IMR-90 (cell line): ENCODE measurements at regions not wholly inside any gene's neighbourhood (a gene's known extent, or its start where the extent isn't known, plus 50 kb on each side); places are given as distances from the start of the nearest gene placed in this dataset.

Source experiments
- ATAC-seq: fragments of 200-7000 bp; cut with Tn5 transposase; 2 replicates; pipeline ENCODE4 v1.9.1; 2020; ENCODE audit warnings: low read depth, mild to moderate bottlenecking, moderate library complexity
- BruUV-seq: library from RNA; stranded (reverse); fragments of 400-500 nt; replicated peaks from 2 replicates; lab custom pipeline; 2021; lab: Mats Ljungman, UMichigan
- CTCF ChIA-PET: fragments of 300-600 bp; formaldehyde crosslinking; extraction: SDS; loops from one replicate; lab custom pipeline; 2021; ENCODE audit warnings: antibody characterized with exemption; lab: Yijun Ruan, JAX
- POLR2A ChIA-PET: fragments of 300-600 bp; sonication (Branson Sonifier 250); formaldehyde crosslinking; loops from one replicate; lab custom pipeline; 2022; ENCODE audit warnings: antibody characterized with exemption; ENCODE audit not compliant: unreplicated experiment; lab: Charles Lee
- DNase-seq: peaks from one replicate; pipeline ENCODE4 v3.0.0; 2013
- H2AFZ ChIP-seq: replicated peaks from 2 replicates; pipeline ENCODE3; 2013; ENCODE audit warnings: low read length, mild to moderate bottlenecking; ENCODE audit not compliant: poor library complexity
- H2AK5ac ChIP-seq: 2 replicates; pipeline ENCODE4 v1.6.1; 2013; ENCODE audit warnings: low read depth, low read length, inconsistent platforms
- H2AK9ac ChIP-seq: replicated peaks from 2 replicates; pipeline ENCODE3; 2013; ENCODE audit warnings: mild to moderate bottlenecking, low read depth, low read length, moderate library complexity; ENCODE audit not compliant: poor library complexity
- H2BK120ac ChIP-seq: 2 replicates; pipeline ENCODE4 v1.6.1; 2013; ENCODE audit warnings: low read depth, low read length, inconsistent platforms
- H2BK15ac ChIP-seq: 3 replicates; pipeline ENCODE4 v1.6.1; 2013; ENCODE audit warnings: low read depth, low read length, inconsistent platforms
- H2BK20ac ChIP-seq: 2 replicates; pipeline ENCODE4 v1.6.1; 2013; ENCODE audit warnings: low read depth, mild to moderate bottlenecking, inconsistent platforms, low read length, moderate library complexity
- H2BK5ac ChIP-seq: 2 replicates; pipeline ENCODE4 v1.6.1; 2013; ENCODE audit warnings: mild to moderate bottlenecking, low read depth, low read length, inconsistent platforms; ENCODE audit not compliant: poor library complexity, severe bottlenecking
- H3K14ac ChIP-seq: replicated peaks from 2 replicates; pipeline ENCODE4 v1.6.1; 2013; ENCODE audit warnings: low read depth, low read length, inconsistent platforms
- H3K18ac ChIP-seq: 2 replicates; pipeline ENCODE4 v1.6.1; 2013; ENCODE audit warnings: low read depth, low read length, control low read depth
- H3K23ac ChIP-seq: 2 replicates; pipeline ENCODE4 v1.6.1; 2013; ENCODE audit warnings: low read depth, low read length, inconsistent platforms
- H3K27ac ChIP-seq: 2 replicates; pipeline ENCODE4 v1.5.1; 2013; ENCODE audit warnings: mild to moderate bottlenecking, control low read depth, low read length; ENCODE audit not compliant: insufficient read depth
- H3K27me3 ChIP-seq: 2 replicates; pipeline ENCODE4 v1.6.1; 2013; ENCODE audit warnings: low read length; ENCODE audit not compliant: control insufficient read depth, insufficient read depth
- H3K36me3 ChIP-seq: 2 replicates; pipeline ENCODE4 v1.6.1; 2013; ENCODE audit warnings: low read length, mixed read lengths; ENCODE audit not compliant: control insufficient read depth, insufficient read depth
- H3K4ac ChIP-seq: 2 replicates; pipeline ENCODE4 v1.6.1; 2013; ENCODE audit warnings: low read depth, low read length, inconsistent platforms
- H3K4me1 ChIP-seq: 2 replicates; pipeline ENCODE4 v1.6.1; 2013; ENCODE audit warnings: low read length, mixed read lengths; ENCODE audit not compliant: control insufficient read depth, insufficient read depth
- H3K4me2 ChIP-seq: 2 replicates; pipeline ENCODE4 v1.6.1; 2013; ENCODE audit warnings: low read depth, mild to moderate bottlenecking, control low read depth, low read length, moderate library complexity
- H3K4me3 ChIP-seq: 2 replicates; pipeline ENCODE4 v1.5.1; 2013; ENCODE audit warnings: low read depth, mild to moderate bottlenecking, control low read depth, low read length, moderate library complexity; ENCODE audit not compliant: insufficient read depth
- H3K56ac ChIP-seq: 2 replicates; pipeline ENCODE4 v1.6.1; 2013; ENCODE audit warnings: low read length, inconsistent platforms; ENCODE audit not compliant: insufficient read depth; ENCODE audit errors: extremely low read depth
- H3K79me1 ChIP-seq, 2 experiments: 2 replicates each; pipeline ENCODE4 v1.6.1; 2013; ENCODE audit warnings: low read length in 2 of 2, inconsistent platforms in 1 of 2, low read depth in 1 of 2
- H3K9ac ChIP-seq: 2 replicates; pipeline ENCODE4 v1.6.1; 2013; ENCODE audit warnings: low read depth, low read length, control low read depth
- H3K9me1 ChIP-seq: 2 replicates; pipeline ENCODE4 v1.6.1; 2013; ENCODE audit warnings: low read length, inconsistent platforms; ENCODE audit not compliant: insufficient read depth
- H3K9me3 ChIP-seq: 2 replicates; pipeline ENCODE4 v1.6.1; 2013; ENCODE audit warnings: low read length; ENCODE audit not compliant: control insufficient read depth, insufficient read depth
- H4K20me1 ChIP-seq: 2 replicates; pipeline ENCODE4 v1.6.1; 2013; ENCODE audit warnings: low read length, inconsistent platforms; ENCODE audit not compliant: insufficient read depth
- H4K5ac ChIP-seq: 2 replicates; pipeline ENCODE4 v1.6.1; 2013; ENCODE audit warnings: mild to moderate bottlenecking, low read depth, low read length, control low read depth
- H4K8ac ChIP-seq, 2 experiments: 2 replicates each; pipeline ENCODE4 v1.6.1; 2013; ENCODE audit warnings: low read depth in 2 of 2, low read length in 2 of 2, control low read depth in 1 of 2, inconsistent platforms in 1 of 2
- H4K91ac ChIP-seq: 2 replicates; pipeline ENCODE4 v1.6.1; 2013; ENCODE audit warnings: low read depth, low read length, inconsistent platforms; ENCODE audit not compliant: insufficient read depth
- CEBPB ChIP-seq: IDR thresholded peaks from 2 replicates; pipeline ENCODE4 v1.6.1; 2012; ENCODE audit warnings: low read depth, low read length, improper control_type of control experiment
- SMC3 ChIP-seq: fragments of 150-350 bp; IDR thresholded peaks from 2 replicates; pipeline ENCODE4 v1.6.1; 2016; ENCODE audit warnings: low read depth, mild to moderate bottlenecking, antibody characterized with exemption, low read length, moderate library complexity
- USF2 ChIP-seq: fragments of 150-350 bp; IDR thresholded peaks from 2 replicates; pipeline ENCODE4 v1.6.1; 2017; ENCODE audit warnings: mild to moderate bottlenecking, antibody characterized with exemption, low read length, low read depth
- WGBS, 2 experiments: methylation state at CpG; one replicate each; pipeline versions ENCODE4 v1.1.5 to v1.1.7; 2013; ENCODE audit warnings: missing lambda C conversion rate in 2 of 2; ENCODE audit not compliant: insufficient read length in 1 of 2; ENCODE audit errors: extremely low coverage in 2 of 2; 5-methylcytosine and 5-hydroxymethylcytosine counted together
- dilution Hi-C: fragments of 300-500 bp; cut with HindIII; formaldehyde crosslinking; loops from one replicate; pipeline ENCODE4 v1.14.3; 2018; ENCODE audit warnings: low sequenced_read_pairs; ENCODE audit not compliant: unreplicated experiment
- in situ Hi-C: fragments of 300-500 bp; cut with MboI; formaldehyde crosslinking; loops from 3 replicates; pipeline ENCODE4 v1.14.3; 2019; ENCODE audit warnings: low sequenced_read_pairs, inconsistent platforms, mixed read lengths
- intact Hi-C: fragments of 100-400 bp; cut with micrococcal nuclease; formaldehyde crosslinking; loops from 2 replicates; pipeline ENCODE4 v1.10.0; 2022

- Histone ChIP-seq H3K9ac (no peak overlapping the region), H3K23ac (no peak overlapping the region), H3K4me3 (no peak overlapping the region), H2BK5ac (no peak overlapping the region), H2BK20ac (no peak overlapping the region), H4K91ac (no peak overlapping the region), H3K4ac (no peak overlapping the region), H4K20me1 (no peaks in the 10 kb centered on the region), H3K4me1 (no peaks in the 10 kb centered on the region), H2AK5ac (no peak overlapping the region), H3K36me3 (no peaks in the 10 kb centered on the region), H4K5ac (no peak overlapping the region), H2BK120ac (no peak overlapping the region), H2AFZ (no peak overlapping the region), H3K27ac (no peak overlapping the region), H3K18ac (no peak overlapping the region), H3K9me1 (no peaks in the 10 kb centered on the region), H3K79me1 (no peaks in the 10 kb centered on the region), H3K27me3 (peaks cover 23% of the 10 kb centered on the region), H3K14ac (no peak overlapping the region), H3K56ac (no peak overlapping the region), H3K4me2 (no peak overlapping the region), H4K8ac (no peak overlapping the region), H2AK9ac (no peak overlapping the region), H3K9me3 (no peaks in the 10 kb centered on the region), H2BK15ac (no peak overlapping the region)
- no TSS peak for BruUV-seq
- ATAC-seq: no peak
- CTCF ChIA-PET: no interaction called here
- intact Hi-C loops (no loop called here), dilution Hi-C loops (no loop called here), in situ Hi-C loops (no loop called here)
- TF ChIP-seq SMC3 (no peak), CEBPB (no peak), USF2 (no peak)
- POLR2A ChIA-PET: no interaction called here
- no peak for DNase-seq
- WGBS, 2 experiments: 100% methylated on average over 1 of the region's 3 CpGs; no CpG with 5 or more reads in 1 of the 2 experiments
These were observed 92.2 kb downstream of the C5orf15 start for GRCh38 chr5:133876266-133876665.
